B cell (primary cell): ENCODE measurements at regions not wholly inside any gene's neighbourhood (a gene's known extent, or its start where the extent isn't known, plus 50 kb on each side); places are given as distances from the start of the nearest gene placed in this dataset.

Source experiments
- ATAC-seq: fragments of 200-7000 bp; cut with Tn5 transposase; one replicate; pipeline ENCODE4 v1.10.0; 2021; ENCODE audit warnings: low read depth, mild to moderate bottlenecking, moderate number of reproducible peaks, moderate library complexity
- CTCF ChIA-PET: fragments of 350-600 bp; sonication (Branson Sonifier 250); formaldehyde crosslinking; loops from one replicate; lab custom pipeline; 2021; ENCODE audit warnings: antibody characterized with exemption, inconsistent platforms; lab: Charles Lee
- POLR2A ChIA-PET: fragments of 350-600 bp; sonication (Branson Sonifier 250); formaldehyde crosslinking; loops from one replicate; lab custom pipeline; 2021; ENCODE audit warnings: antibody characterized with exemption; lab: Charles Lee
- DNase-seq: peaks from one replicate; pipeline ENCODE4 v3.0.0; 2013
- H2AFZ ChIP-seq: 2 replicates; pipeline ENCODE4 v1.6.1; 2012; ENCODE audit warnings: mild to moderate bottlenecking, low read depth, low read length; ENCODE audit not compliant: insufficient read depth, poor library complexity, severe bottlenecking
- H3K27ac ChIP-seq, 2 donors: 1 replicate in 1 of 2; 2 replicates in 1 of 2; pipeline ENCODE4 v1.5.1; 2012 to 2013; ENCODE audit warnings: low read length in 2 of 2, mild to moderate bottlenecking in 2 of 2, moderate library complexity in 1 of 2
- H3K27me3 ChIP-seq, 4 experiments: fragments of 200-600 bp in 1 of 4; sonication (generic) in 1 of 4; replicated peaks in 1 of 4; 1 replicate in 2 of 4; 2 replicates in 2 of 4; pipeline versions ENCODE4 v1.6.1 to v1.7.0; 2013 to 2016; ENCODE audit warnings: low read length in 3 of 4, mild to moderate bottlenecking in 2 of 4, mixed read lengths in 1 of 4, moderate library complexity in 1 of 4; ENCODE audit not compliant: insufficient read depth in 4 of 4, control insufficient read depth in 3 of 4; ENCODE audit errors: control extremely low read depth in 1 of 4
- H3K36me3 ChIP-seq, 2 experiments: replicated peaks in 1 of 2; 1 replicate in 1 of 2; 2 replicates in 1 of 2; pipeline versions ENCODE4 v1.6.1 to v1.7.1; 2013; ENCODE audit warnings: low read length in 1 of 2; ENCODE audit not compliant: insufficient read depth in 2 of 2, control insufficient read depth in 1 of 2; ENCODE audit errors: control extremely low read depth in 1 of 2, extremely low read depth in 1 of 2
- H3K4me1 ChIP-seq, 2 donors: fragments of 200-600 bp in 1 of 2; sonication (generic) in 1 of 2; 1 replicate in 1 of 2; 2 replicates in 1 of 2; pipeline versions ENCODE4 v1.5.1 to v1.6.1; 2013 to 2017; ENCODE audit warnings: low read length in 2 of 2; ENCODE audit not compliant: control insufficient read depth in 2 of 2, insufficient read depth in 2 of 2
- H3K4me2 ChIP-seq: replicated peaks from 2 replicates; pipeline ENCODE3; 2012; ENCODE audit warnings: mild to moderate bottlenecking, low read depth, low read length; ENCODE audit not compliant: poor library complexity, severe bottlenecking
- H3K4me3 ChIP-seq, 5 experiments: fragments of 200-600 bp in 1 of 5; sonication (generic) in 1 of 5; 1 replicate in 3 of 5; 2 replicates in 2 of 5; pipeline versions ENCODE4 v1.5.1 to v1.7.0; 2011 to 2016; ENCODE audit warnings: low read length in 4 of 5, mild to moderate bottlenecking in 4 of 5, low read depth in 2 of 5, control low read depth in 1 of 5, moderate library complexity in 1 of 5; ENCODE audit not compliant: insufficient read depth in 1 of 5; ENCODE audit errors: control extremely low read depth in 1 of 5, extremely low read depth in 1 of 5
- H3K79me2 ChIP-seq: fragments of 200-600 bp; sonication (generic); one replicate; pipeline ENCODE4 v1.6.0; 2016; ENCODE audit warnings: low read length; ENCODE audit not compliant: control insufficient read depth, insufficient read depth
- H3K9ac ChIP-seq: fragments of 200-600 bp; sonication (generic); 2 replicates; pipeline ENCODE4 v1.6.1; 2017; ENCODE audit warnings: mild to moderate bottlenecking, low read length, moderate library complexity
- H3K9me3 ChIP-seq, 3 donors: one replicate each; pipeline versions ENCODE4 v1.6.1 to v1.7.1; 2013; ENCODE audit warnings: low read length in 2 of 3; ENCODE audit not compliant: control insufficient read depth in 2 of 3, insufficient read depth in 1 of 3; ENCODE audit errors: control extremely low read depth in 1 of 3
- H4K20me1 ChIP-seq: 2 replicates; pipeline ENCODE4 v1.6.0; 2012; ENCODE audit warnings: mild to moderate bottlenecking, low read length; ENCODE audit not compliant: insufficient read depth, control insufficient read depth, poor library complexity, severe bottlenecking
- H3K27ac Mint-ChIP-seq: one replicate; pipeline ENCODE4 v1.8.0; 2021; ENCODE audit warnings: mixed read lengths
- H3K27me3 Mint-ChIP-seq: one replicate; pipeline ENCODE4 v1.8.0; 2021; ENCODE audit warnings: mixed read lengths
- H3K4me1 Mint-ChIP-seq: one replicate; pipeline ENCODE4 v1.8.0; 2021; ENCODE audit warnings: mixed read lengths
- H3K4me3 Mint-ChIP-seq: one replicate; pipeline ENCODE4 v1.8.0; 2021; ENCODE audit warnings: mixed read lengths
- H3K9me3 Mint-ChIP-seq: one replicate; pipeline ENCODE4 v1.8.0; 2022; ENCODE audit warnings: mixed read lengths; ENCODE audit not compliant: insufficient read depth
- EZH2 ChIP-seq: IDR thresholded peaks from 2 replicates; pipeline ENCODE4 v1.6.1; 2012; ENCODE audit warnings: borderline replicate concordance, low read depth, mild to moderate bottlenecking, moderate library complexity, low read length; ENCODE audit not compliant: insufficient read depth, poor library complexity, severe bottlenecking
- WGBS: methylation state at CpG from one replicate; pipeline ENCODE4 v1.1.5; 2013; ENCODE audit warnings: missing lambda C conversion rate; ENCODE audit not compliant: insufficient coverage; 5-methylcytosine and 5-hydroxymethylcytosine counted together
- intact Hi-C: fragments of 100-400 bp; cut with micrococcal nuclease; formaldehyde crosslinking; loops from one replicate; pipeline ENCODE4 v1.10.0; 2022
- TF ChIP-seq, protein P1 (sequence below): fragments of 200-600 bp; IDR thresholded peaks from one replicate; pipeline ENCODE4 v1.8.0; 2022; ENCODE audit warnings: antibody characterized with exemption, mild to moderate bottlenecking

DNA sequence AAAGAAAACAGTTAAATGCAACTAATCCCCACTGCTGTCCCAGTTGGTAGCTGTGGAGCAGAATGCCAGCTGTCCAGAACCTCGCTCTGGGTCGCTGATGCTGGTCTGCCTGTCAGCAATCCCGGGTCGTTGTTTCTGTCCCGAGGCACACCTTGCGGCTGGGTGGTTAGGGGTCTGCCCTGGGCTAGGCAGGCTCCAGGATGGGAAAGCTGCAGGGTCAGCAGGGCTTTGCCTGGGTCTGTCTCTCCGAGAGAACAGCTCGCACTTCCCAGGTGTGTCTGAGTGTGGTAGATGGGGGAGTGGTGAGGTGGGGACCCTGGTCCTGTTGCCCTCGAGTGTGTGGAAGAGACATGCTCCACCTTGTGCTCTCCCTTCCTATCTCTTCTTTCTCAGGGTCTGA lies 261.2 kb downstream of the CLIC5 start:
- no peak overlapping the region for H3K4me3 ChIP-seq
- no peak for DNase-seq
- intact Hi-C loops: no loop called here
- H3K4me2 ChIP-seq: no peak overlapping the region
- no peak for ATAC-seq
- no peak overlapping the region for H2AFZ ChIP-seq
- no peak overlapping the region for H3K27ac Mint-ChIP-seq
- no peaks in the 10 kb centered on the region for H3K4me1 Mint-ChIP-seq
- H3K9me3 ChIP-seq: no peaks in the 10 kb centered on the region
- H3K79me2 ChIP-seq: no peaks in the 10 kb centered on the region
- H3K27me3 Mint-ChIP-seq: peaks cover 7% of the 10 kb centered on the region
- ChIA-PET CTCF (no interaction called here), POLR2A (no interaction called here)
- H3K4me1 ChIP-seq: no peaks in the 10 kb centered on the region
- 99% methylated on average over 6 of the region's 9 CpGs for WGBS
- no peak overlapping the region for H3K27ac ChIP-seq
- no peak overlapping the region for H3K4me3 Mint-ChIP-seq
- H3K9me3 Mint-ChIP-seq: no peaks in the 10 kb centered on the region
- TF ChIP-seq EZH2: no peak
- TF ChIP-seq, protein P1, sequence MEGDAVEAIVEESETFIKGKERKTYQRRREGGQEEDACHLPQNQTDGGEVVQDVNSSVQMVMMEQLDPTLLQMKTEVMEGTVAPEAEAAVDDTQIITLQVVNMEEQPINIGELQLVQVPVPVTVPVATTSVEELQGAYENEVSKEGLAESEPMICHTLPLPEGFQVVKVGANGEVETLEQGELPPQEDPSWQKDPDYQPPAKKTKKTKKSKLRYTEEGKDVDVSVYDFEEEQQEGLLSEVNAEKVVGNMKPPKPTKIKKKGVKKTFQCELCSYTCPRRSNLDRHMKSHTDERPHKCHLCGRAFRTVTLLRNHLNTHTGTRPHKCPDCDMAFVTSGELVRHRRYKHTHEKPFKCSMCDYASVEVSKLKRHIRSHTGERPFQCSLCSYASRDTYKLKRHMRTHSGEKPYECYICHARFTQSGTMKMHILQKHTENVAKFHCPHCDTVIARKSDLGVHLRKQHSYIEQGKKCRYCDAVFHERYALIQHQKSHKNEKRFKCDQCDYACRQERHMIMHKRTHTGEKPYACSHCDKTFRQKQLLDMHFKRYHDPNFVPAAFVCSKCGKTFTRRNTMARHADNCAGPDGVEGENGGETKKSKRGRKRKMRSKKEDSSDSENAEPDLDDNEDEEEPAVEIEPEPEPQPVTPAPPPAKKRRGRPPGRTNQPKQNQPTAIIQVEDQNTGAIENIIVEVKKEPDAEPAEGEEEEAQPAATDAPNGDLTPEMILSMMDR: no peak
- H3K27me3 ChIP-seq: no peaks in the 10 kb centered on the region
- H3K9ac ChIP-seq: no peak overlapping the region
- no peaks in the 10 kb centered on the region for H4K20me1 ChIP-seq
- no peaks in the 10 kb centered on the region for H3K36me3 ChIP-seq

DNA sequence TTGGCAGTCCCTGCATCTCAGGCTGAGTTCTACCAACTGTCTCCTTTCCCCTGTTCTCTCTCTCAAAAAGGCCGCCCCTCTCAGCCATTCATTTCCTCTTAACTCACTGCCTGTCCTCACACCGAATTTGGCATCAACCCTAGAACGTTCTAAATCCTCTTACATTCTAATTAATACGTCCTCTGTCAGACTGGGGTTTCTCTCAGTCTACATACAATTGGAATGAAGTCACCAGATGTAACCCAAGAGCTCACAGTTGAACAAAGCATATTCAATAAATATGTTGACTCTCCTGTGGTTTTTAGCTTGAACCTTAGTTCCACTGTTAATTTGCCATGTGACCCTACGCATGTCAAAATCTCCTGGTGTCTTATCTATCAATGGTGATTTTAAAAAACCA lies 269.6 kb downstream of the CLIC5 start:
- Histone ChIP-seq H3K4me1 (peaks cover 12 to 13% of the 10 kb centered on the region in 2 donors), H3K36me3 (no peaks in the 10 kb centered on the region), H3K27me3 (no peaks in the 10 kb centered on the region), H3K4me3 (no peak overlapping the region), H3K4me2 (no peak overlapping the region), H3K27ac (no peak overlapping the region), H2AFZ (no peak overlapping the region), H3K79me2 (no peaks in the 10 kb centered on the region), H4K20me1 (no peaks in the 10 kb centered on the region), H3K9ac (no peak overlapping the region), H3K9me3 (peaks cover 1 to 11% (median 4%) of the 10 kb centered on the region in 3 donors)
- Mint-ChIP-seq H3K9me3 (peaks cover 8% of the 10 kb centered on the region), H3K4me3 (no peak overlapping the region), H3K27ac (no peak overlapping the region), H3K27me3 (no peaks in the 10 kb centered on the region), H3K4me1 (peaks cover 15% of the 10 kb centered on the region)
- whole genome bisulfite sequencing: 88% methylated on average over 4 of the region's 5 CpGs
- ChIA-PET POLR2A (no interaction called here), CTCF (interaction anchor here (1.3 to 1.4 kb wide), 2 partner anchors 31 to 1090 kb away, joined by 3 to 6 read pairs; no protein-coding TSS in a partner anchor)
- intact Hi-C loops: no loop called here
- DNase-seq (no peak), ATAC-seq (no peak)
- TF ChIP-seq, protein P1: no peak
